ENCODE measurements at regions not wholly inside any gene's neighbourhood (a gene's known extent, or its start where the extent isn't known, plus 50 kb on each side); places are given as distances from the start of the nearest gene placed in this dataset.

DNA sequence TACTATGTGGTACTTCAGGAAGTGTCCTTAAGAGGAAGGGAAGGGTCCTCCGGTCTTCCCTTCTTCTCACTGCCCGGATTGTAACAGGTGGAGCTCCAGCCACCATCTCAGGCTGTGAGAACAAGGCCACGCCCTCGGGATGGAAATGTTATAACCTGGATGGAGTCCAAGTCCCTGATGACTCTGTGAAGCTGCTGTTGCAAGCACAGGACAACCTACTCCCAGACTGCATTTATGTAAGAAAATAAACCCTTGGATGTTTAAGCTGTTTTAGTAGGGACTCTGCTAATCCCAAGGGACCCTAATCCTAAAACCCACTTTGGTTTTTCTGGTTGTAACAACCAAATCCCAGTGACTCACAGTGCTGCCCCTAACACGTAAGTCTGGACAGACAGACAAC is 221.6 kb downstream of the ACTL7B start:
- Histone ChIP-seq H3K79me1 (ENCODE audit: insufficient read depth, low read depth, low read length, poor library complexity, severe bottlenecking) (no peaks in the 10 kb centered on the region), H2BK5ac (ENCODE audit: insufficient read length, low read length) (no peak overlapping the region), H2AK5ac (ENCODE audit: insufficient read length, low read length) (no peak overlapping the region), H2BK120ac (ENCODE audit: low read depth, low read length, poor library complexity, severe bottlenecking) (no peak overlapping the region), H3K4me2 (ENCODE audit: insufficient read depth, insufficient read length, low read length) (no peak overlapping the region), H3K23ac (ENCODE audit: insufficient read length, low read depth, low read length) (no peak overlapping the region), H3K27ac (ENCODE audit: insufficient read length, low read depth, low read length) (no peak overlapping the region), H3K56ac (ENCODE audit: insufficient read length, low read depth, low read length) (no peak overlapping the region), H3K9ac (ENCODE audit: extremely low read depth, insufficient read length, low read length) (no peak overlapping the region), H3K23me2 (ENCODE audit: insufficient read length, low read depth, low read length, poor library complexity, severe bottlenecking) (no peaks in the 10 kb centered on the region), H3K4me1 (ENCODE audit: insufficient read depth, low read length) (no peaks in the 10 kb centered on the region; the same call in 1 of the 2 replicates), H4K91ac (ENCODE audit: insufficient read length, low read depth, low read length) (no peak overlapping the region), H2BK12ac (ENCODE audit: insufficient read length, low read depth, low read length) (no peak overlapping the region), H4K20me1 (ENCODE audit: control insufficient read depth, insufficient read depth, insufficient read length) (peaks cover 2% of the 10 kb centered on the region), H3K79me2 (ENCODE audit: insufficient read depth, low read length) (no peaks in the 10 kb centered on the region), H3K27me3 (ENCODE audit: insufficient read depth, low read length) (no peaks in the 10 kb centered on the region), H3K4ac (ENCODE audit: low read depth, low read length) (no peak overlapping the region), H2AFZ (ENCODE audit: low read length) (no peak overlapping the region), H3T11ph (ENCODE audit: low read length) (no peak overlapping the region), H2BK15ac (ENCODE audit: low read depth, low read length) (no peak overlapping the region), H4K8ac (replicated peaks; ENCODE audit: insufficient read length, low read depth, low read length) (no peak overlapping the region), H3K9me3 (ENCODE audit: control insufficient read depth, low read depth, low read length) (no peaks in the 10 kb centered on the region), H4K5ac (ENCODE audit: insufficient read length, low read depth, low read length) (no peak overlapping the region), H3K14ac (ENCODE audit: insufficient read depth, low read length) (no peak overlapping the region), H3K18ac (ENCODE audit: insufficient read length, low read depth, low read length) (no peak overlapping the region), H2BK20ac (ENCODE audit: low read depth, low read length, poor library complexity, severe bottlenecking) (no peak overlapping the region)
- WGBS (ENCODE audit: extremely low coverage, insufficient read length, low lambda C conversion rate): no CpG with 5 or more reads among the region's 5 CpGs
- DNase-seq: no peak
- H3K9me3 Mint-ChIP-seq: no peaks in the 10 kb centered on the region; a peak in 2 of 5 replicates
- H3K27ac Mint-ChIP-seq: no peak overlapping the region
- no peak overlapping the region for H3K4me3 Mint-ChIP-seq
- TF ChIP-seq, protein P1, sequence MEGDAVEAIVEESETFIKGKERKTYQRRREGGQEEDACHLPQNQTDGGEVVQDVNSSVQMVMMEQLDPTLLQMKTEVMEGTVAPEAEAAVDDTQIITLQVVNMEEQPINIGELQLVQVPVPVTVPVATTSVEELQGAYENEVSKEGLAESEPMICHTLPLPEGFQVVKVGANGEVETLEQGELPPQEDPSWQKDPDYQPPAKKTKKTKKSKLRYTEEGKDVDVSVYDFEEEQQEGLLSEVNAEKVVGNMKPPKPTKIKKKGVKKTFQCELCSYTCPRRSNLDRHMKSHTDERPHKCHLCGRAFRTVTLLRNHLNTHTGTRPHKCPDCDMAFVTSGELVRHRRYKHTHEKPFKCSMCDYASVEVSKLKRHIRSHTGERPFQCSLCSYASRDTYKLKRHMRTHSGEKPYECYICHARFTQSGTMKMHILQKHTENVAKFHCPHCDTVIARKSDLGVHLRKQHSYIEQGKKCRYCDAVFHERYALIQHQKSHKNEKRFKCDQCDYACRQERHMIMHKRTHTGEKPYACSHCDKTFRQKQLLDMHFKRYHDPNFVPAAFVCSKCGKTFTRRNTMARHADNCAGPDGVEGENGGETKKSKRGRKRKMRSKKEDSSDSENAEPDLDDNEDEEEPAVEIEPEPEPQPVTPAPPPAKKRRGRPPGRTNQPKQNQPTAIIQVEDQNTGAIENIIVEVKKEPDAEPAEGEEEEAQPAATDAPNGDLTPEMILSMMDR (conservative IDR thresholded peaks at IDR 0.05): no peak
- no peaks in the 10 kb centered on the region; the same call in 1 of the 2 replicates for H3K27me3 Mint-ChIP-seq (ENCODE audit: low read depth)
- H3K4me1 Mint-ChIP-seq: peaks cover 18% of the 10 kb centered on the region in 2 experiments
- H3K36me3 Mint-ChIP-seq (ENCODE audit: insufficient read depth in 1 of 3, low read depth in 3 of 3): no peaks in the 10 kb centered on the region
